B cell (primary cell): ENCODE measurements at regions not wholly inside any gene's neighbourhood (a gene's known extent, or its start where the extent isn't known, plus 50 kb on each side); places are given as distances from the start of the nearest gene placed in this dataset.

Experiments used
- CTCF ChIP-seq: fragments of 200-600 bp; IDR thresholded peaks from one replicate; pipeline ENCODE4 v1.8.0; 2022; ENCODE audit warnings: antibody characterized with exemption, mild to moderate bottlenecking
- EZH2 ChIP-seq: IDR thresholded peaks from 2 replicates; pipeline ENCODE4 v1.6.1; 2012; ENCODE audit warnings: borderline replicate concordance, low read depth, mild to moderate bottlenecking, moderate library complexity, low read length; ENCODE audit not compliant: insufficient read depth, poor library complexity, severe bottlenecking

- no peak for TF ChIP-seq CTCF
- no peak for TF ChIP-seq EZH2
These were observed 64.1 kb upstream of the ACOT11 start for GRCh38 chr1:54483875-54484437.
